ENCODE measurements at regions not wholly inside any gene's neighbourhood (a gene's known extent, or its start where the extent isn't known, plus 50 kb on each side); places are given as distances from the start of the nearest gene placed in this dataset.

DNA sequence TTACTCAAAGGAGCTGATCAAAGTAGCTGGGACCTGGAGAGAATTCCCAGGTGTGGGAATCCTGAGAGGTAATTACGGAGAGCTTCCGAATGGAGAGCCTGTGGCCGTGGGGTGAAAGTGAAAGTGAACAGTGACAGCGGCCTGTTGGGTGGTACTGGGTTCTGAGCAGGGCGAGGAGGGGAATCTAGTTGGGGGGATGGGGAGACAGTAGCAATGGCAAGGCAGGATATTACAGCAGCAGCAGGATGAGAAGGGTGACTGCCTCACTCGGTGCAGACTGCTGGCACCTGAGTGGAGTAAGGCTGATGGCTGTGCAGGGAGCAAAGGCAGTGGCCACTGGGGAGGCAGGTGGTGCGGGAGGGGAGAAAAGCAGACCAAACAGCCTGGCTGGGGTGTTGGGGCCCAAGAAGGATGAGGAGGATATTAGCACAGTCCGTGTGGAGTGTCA, 70.3 kb upstream of the PRDX6 start:
- DNase-seq, result no peak

- DNase-seq, result no peak
These were observed 69.3 kb upstream of the PRDX6 start for GRCh38 chr1:173407846-173408245.

GRCh38 chr1:173408886-173409285, 68.2 kb upstream of the PRDX6 start:
- no peak for DNase-seq

DNA sequence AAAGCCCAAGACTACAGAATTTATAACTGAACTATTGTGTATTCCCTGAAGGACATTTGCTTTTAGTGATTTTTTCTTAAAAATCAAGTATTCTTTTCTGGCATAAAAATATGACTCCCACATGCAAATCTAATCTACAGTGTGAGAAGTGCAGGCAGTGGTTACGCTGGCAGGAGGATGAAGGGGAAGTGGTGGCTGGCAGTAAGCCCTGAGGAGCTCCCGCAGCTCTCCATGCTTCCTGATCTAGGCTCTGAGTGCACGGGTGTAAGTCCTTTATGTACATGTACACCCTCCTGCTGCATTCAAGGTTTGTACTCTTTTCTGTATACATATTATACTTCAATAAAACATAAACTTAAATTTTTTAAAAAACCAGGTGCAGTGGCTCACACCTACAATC, 67.5 kb upstream of the PRDX6 start:
- no peak for DNase-seq

- no peak for DNase-seq
These were observed 66.9 kb upstream of the PRDX6 start for GRCh38 chr1:173410133-173410793.

- no peak for DNase-seq
These were observed 66.3 kb upstream of the PRDX6 start for GRCh38 chr1:173410794-173411236.

DNA sequence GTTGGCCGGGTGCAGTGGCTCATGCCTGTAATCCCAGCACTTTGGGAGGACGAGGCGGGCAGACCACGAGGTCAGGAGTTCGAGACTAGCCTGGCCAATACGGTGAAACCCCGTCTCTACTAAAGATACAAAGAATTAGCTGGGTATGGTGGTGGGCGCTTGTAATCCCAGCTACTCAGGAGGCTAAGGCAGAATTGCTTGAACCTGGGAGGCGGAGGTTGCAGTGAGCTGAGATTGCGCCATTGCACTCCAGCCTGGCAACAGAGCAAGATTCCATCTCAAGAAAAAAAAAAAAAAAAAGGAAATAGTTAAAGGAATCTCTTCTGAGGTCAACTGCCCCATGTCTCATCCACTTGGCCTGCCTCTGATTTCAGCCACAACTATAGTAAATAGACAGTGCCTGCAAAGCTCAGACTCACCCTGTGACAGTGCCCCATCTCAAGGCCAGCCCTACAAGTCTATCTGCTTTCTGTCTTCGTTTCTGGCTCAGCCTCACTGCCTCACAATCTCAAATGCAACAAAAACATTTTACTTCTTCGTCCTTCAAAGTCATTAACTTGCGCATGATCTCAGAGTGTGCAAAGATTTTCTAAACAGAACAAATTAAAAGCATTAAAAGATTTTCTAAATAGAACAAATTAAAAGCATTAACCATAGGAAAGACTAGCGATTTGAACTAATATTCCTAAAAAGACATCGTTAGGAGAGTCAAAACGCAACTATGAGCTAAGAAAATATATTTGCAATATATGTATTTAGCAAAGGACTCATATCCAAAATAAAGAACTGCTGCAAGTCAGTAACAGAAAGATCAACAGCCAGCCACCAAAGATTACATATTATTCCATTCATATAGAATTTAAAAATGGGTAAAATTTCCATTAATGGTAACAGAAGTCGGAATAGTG, 65.0 kb upstream of the PRDX6 start:
- DNase-seq, result no peak

DNA sequence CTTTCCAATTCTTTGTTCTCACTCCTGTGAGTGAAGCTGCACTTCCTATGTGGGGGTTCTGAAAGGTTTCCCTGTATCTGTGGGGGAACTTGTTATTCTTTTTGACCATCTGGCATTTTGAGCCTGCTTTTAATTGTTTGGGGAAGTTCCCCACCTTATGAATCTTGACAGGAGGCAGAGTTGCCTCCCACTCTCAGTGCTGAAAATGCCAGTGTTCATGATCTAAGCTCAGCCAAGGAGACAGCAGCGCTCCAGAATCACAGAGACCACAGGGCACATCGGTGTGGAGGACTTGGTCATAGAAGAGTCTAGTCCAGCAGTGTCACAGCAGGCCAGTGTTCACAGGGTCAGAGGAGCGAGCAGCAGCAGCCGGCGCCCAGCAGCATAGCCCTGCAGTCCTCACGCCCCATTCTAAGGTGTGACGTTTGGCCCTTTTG, 63.8 kb upstream of the PRDX6 start:
- no peak for DNase-seq

DNA sequence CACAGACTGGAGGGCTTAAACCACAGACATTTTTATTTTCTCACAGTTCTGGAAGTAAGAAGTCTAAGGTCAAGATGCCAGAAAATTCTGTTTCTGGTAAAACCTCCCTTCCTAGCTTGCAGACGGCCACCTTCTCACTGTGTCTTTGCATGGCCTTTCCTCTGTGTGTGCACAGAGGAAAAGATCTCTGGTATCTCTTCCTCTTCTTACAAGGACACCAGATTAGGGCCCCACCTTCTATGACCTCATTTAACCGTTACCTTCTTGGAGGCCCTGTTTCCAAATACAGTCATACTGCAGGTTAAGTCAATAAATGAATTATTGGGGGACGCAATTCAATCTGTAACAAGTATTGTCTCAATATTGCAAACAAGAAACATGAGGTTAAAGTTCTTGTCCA, 63.0 kb upstream of the PRDX6 start:
- no peak for DNase-seq

DNA sequence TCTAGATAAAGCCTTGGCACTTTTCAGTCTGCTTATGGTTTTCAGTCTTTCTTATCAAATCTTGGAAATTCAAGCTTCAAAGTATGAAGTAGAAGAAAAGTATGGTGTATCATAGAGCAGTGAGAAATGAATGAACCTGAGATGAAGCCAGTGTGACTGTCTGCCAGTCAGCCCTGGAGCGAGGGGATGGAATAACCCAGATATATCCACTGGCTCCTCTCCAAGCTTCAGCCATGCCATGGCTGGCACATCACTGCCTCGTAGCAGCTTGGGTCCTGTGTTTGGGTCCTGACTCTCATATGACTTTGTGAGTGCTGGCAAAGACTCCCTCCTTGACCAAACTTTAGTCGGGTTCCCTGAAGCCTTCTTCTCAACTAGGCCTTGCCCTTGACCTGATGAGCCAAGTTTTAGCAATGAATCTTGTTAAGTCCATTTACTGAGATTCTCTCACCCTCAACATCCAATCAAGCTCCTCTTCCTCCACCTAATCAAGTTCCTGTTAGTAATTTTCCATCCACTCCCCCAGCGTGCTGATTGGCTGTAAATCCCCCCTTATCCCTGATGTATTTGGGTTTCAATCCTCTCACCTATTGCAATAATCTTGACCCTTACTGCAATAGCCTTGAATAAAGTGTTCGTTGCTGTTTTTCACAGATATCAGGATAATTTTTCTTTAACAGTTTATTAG, 62.5 kb upstream of the PRDX6 start:
- no peak for DNase-seq

DNA sequence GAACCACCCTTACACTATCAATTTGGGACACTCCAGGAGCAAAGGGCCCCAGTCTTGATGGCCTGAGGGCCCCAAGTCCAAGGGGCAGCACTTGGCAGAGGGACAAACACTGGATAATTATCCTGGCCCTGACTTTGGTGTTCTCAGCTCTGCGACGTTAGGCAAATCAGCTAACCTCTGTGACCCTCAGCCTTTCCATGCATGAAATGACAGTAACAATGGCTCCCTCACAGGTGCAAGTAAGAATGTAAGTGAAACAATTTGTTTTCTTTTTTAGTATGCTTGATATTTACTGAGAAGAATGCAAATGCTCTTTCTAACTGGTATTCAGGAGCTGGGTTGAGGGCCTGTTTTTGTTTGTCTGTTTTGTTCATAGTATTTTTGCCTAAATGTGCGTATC, 61.6 kb upstream of the PRDX6 start:
- no peak for DNase-seq

DNA sequence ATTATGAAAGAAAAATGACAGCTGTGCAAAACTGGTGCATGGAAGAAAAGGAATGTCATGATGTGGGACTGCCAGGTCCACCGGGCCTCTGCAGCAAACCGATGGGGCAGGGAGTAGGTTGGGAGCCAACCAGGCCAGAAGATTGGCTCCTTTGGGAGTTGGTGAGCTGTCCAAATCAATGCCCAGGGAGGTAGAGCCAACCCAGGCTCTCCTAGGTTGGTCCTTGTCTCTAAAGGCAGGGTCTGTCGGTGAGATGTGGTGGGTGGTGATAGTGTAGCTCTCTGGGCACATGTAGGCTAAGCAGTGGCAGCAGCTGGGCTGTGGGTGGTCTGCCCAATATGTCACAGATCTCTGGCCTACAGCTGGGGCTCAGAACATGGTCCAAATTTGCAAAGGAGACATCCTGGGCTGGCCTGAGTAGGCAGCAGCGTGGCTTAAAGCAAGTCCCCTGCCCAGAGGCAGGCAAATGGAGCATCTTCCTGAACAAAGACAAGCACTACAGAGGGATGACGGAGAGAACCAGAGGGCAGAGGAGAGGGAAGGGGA, 61.2 kb upstream of the PRDX6 start:
- no peak for DNase-seq

- DNase-seq, result no peak
These were observed 59.6 kb upstream of the PRDX6 start for GRCh38 chr1:173417563-173417962.

- no peak for DNase-seq
These were observed 58.8 kb upstream of the PRDX6 start for GRCh38 chr1:173418107-173418985.

- peak; percentile 78 for DNase-seq
These were observed 56.8 kb upstream of the PRDX6 start for GRCh38 chr1:173420330-173420806.

GRCh38 chr1:173421286-173421685, 55.8 kb upstream of the PRDX6 start:
- DNase-seq, result no peak

DNA sequence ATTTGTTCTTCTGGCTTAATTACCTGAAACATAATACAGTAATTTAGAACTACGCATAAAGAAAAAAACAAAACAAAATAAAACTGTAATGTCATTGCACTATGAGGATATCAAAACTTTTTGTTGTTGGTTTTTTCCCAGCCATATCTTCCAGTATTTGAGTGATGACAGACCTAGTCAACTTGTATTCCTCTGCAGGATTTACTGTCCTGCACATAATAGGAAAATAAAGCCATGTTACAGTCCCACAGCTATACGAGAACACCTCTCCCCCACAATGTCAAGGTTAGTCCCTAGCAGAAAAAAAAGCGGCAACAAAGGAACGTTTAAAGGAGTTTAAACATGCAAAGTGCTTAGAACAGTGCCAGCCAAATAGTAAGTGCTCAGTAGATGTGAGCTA, 55.3 kb upstream of the PRDX6 start:
- no peak for DNase-seq

DNA sequence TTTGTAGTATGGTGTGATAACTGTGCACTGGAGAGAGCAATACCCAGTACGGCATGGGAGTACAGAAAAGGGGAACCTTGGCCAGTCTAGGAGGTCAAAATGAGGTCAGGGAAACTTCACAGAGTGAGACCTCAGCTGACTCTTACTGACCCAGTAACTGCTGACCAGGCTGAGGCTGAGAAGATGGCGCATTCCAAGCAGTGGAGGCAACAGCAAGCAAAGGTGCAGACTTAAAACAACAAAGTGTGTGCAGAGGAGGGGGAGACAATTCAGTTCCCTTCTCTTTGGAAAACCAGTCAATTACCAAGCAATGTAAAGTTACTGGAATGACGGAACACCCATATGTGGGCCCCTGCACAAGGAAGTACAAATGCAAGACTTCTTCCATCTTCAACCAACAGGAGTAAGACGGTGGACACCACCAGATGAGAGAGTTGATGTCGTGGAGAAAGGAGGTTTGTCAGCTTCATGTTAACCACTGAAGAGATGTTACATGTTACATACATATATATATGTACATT, 54.6 kb upstream of the PRDX6 start:
- DNase-seq, result no peak

DNA sequence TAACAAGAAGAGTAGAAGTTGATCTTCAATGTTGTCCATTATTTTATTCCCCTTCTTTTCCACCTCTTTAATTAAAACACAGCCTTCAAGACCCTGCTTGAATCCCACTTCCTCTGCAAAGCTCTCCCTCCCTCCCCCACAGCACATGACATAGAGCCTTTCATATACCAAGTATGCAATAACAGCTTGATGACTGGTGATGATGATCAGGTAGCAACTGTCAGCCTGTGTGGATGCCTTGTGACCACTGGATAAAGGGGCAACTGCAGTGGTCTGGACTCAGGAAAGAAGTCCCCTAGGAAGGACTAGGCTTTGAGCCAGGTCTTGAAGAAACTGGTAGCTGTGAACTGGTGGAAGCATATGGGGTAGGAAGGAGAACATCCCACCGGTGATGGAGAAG, 53.8 kb upstream of the PRDX6 start:
- no peak for DNase-seq

DNA sequence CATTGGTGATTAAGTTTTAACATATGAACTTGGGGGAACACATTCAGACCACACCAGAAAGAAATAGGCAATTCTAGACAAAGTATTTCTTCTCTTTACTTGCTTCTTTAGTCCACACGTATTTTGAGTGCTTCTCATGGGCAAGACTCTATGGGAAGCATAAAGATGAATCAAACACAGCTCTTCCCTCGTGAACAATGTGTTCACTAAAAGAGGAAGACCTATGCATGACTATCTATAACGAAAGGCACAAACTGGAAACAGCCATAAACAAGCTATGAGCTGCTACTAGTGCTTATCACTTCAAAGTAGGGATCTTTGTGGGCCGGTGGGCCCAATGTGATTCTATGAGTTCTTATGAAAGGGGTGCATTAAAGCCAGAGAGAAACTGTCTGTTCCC, 53.0 kb upstream of the PRDX6 start:
- DNase-seq, result no peak

- no peak for DNase-seq
These were observed 52.2 kb upstream of the PRDX6 start for GRCh38 chr1:173424782-173425407.
